Fibroblast of lung (primary cell): ENCODE measurements at regions not wholly inside any gene's neighbourhood (a gene's known extent, or its start where the extent isn't known, plus 50 kb on each side); places are given as distances from the start of the nearest gene placed in this dataset.
"Not testable (repeated sequence)": the region's sequence is repeated elsewhere in the genome, so short reads cannot be mapped to it uniquely, and the experiment has no call there.

Source experiments
- EZH2 ChIP-seq: IDR thresholded peaks from 2 replicates; pipeline ENCODE4 v1.5.1; 2012; ENCODE audit warnings: low read length, control low read depth, mild to moderate bottlenecking; ENCODE audit errors: missing control alignments
- TF ChIP-seq, protein P1 (sequence below), 2 donors: IDR thresholded peaks in 1 of 2; conservative IDR thresholded peaks in 1 of 2; 1 replicate in 1 of 2; 2 replicates in 1 of 2; pipeline ENCODE4 v1.5.1; 2011 to 2012; ENCODE audit warnings: low read length in 2 of 2, control low read depth in 1 of 2, inconsistent platforms in 1 of 2, low read depth in 1 of 2, mild to moderate bottlenecking in 1 of 2

DNA sequence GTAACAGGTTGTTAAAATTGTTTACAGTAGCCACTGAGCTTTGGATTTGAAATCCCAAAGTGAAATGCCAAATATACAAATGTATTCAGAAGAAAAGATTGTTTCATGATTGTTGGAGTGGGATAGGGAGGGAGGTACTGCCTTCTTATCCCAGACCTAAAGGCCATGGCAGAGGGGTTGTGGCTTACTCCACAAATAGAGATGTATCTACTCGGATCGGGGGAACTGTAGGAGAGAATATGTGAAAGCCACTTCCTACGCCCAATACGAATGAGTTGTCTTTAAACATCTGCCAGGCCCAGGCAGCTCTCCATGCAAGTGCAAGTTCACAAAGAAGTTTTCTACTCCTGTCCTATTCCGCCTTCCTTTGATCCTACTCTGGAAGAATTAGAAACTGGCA is 150.2 kb upstream of the PRSS12 start:
- TF ChIP-seq, protein P1, sequence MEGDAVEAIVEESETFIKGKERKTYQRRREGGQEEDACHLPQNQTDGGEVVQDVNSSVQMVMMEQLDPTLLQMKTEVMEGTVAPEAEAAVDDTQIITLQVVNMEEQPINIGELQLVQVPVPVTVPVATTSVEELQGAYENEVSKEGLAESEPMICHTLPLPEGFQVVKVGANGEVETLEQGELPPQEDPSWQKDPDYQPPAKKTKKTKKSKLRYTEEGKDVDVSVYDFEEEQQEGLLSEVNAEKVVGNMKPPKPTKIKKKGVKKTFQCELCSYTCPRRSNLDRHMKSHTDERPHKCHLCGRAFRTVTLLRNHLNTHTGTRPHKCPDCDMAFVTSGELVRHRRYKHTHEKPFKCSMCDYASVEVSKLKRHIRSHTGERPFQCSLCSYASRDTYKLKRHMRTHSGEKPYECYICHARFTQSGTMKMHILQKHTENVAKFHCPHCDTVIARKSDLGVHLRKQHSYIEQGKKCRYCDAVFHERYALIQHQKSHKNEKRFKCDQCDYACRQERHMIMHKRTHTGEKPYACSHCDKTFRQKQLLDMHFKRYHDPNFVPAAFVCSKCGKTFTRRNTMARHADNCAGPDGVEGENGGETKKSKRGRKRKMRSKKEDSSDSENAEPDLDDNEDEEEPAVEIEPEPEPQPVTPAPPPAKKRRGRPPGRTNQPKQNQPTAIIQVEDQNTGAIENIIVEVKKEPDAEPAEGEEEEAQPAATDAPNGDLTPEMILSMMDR (conservative IDR thresholded peaks at IDR 0.05 in 1 of 2, IDR thresholded peaks at IDR 0.05 in 1 of 2; ENCODE audit: low read depth in 1 of 2, low read length in 2 of 2) = not testable (repeated sequence)
- not testable (repeated sequence) for TF ChIP-seq EZH2
